ENCODE measurements at regions not wholly inside any gene's neighbourhood (a gene's known extent, or its start where the extent isn't known, plus 50 kb on each side); places are given as distances from the start of the nearest gene placed in this dataset.

GRCh38 chr7:116101704-116102103, 71.1 kb upstream of the TFEC start:
- H3K9me3 ChIP-seq: no peaks in the 10 kb centered on the region
- no peaks in the 10 kb centered on the region for H3K4me1 ChIP-seq
- no peak for DNase-seq (ENCODE audit: extremely low spot score in 2 of 2)
- TF ChIP-seq POLR2A (IDR thresholded peaks at IDR 0.05) (no peak), POLR2AphosphoS5 (IDR thresholded peaks at IDR 0.05; ENCODE audit: insufficient read depth in 1 of 2, low read depth in 1 of 2) (no peak), CTCF (IDR thresholded peaks at IDR 0.05) (no peak)
- no peak overlapping the region for H3K4me3 ChIP-seq
- H3K36me3 ChIP-seq: no peaks in the 10 kb centered on the region
- no peaks in the 10 kb centered on the region for H3K27me3 ChIP-seq
- H3K27ac ChIP-seq: no peak overlapping the region
- intact Hi-C loops (cut with DNase I): no loop called here

GRCh38 chr7:116111475-116111874, 80.9 kb upstream of the TFEC start:
- H3K27ac ChIP-seq: no peak overlapping the region
- no peaks in the 10 kb centered on the region for H3K36me3 ChIP-seq
- H3K4me1 ChIP-seq: no peaks in the 10 kb centered on the region
- intact Hi-C loops (cut with DNase I): no loop called here
- TF ChIP-seq POLR2AphosphoS5 (IDR thresholded peaks at IDR 0.05; ENCODE audit: insufficient read depth in 1 of 2, low read depth in 1 of 2) (no peak), POLR2A (IDR thresholded peaks at IDR 0.05) (no peak), CTCF (IDR thresholded peaks at IDR 0.05) (no peak)
- H3K4me3 ChIP-seq: no peak overlapping the region
- DNase-seq (ENCODE audit: extremely low spot score in 2 of 2): no peak
- H3K9me3 ChIP-seq: no peaks in the 10 kb centered on the region
- no peaks in the 10 kb centered on the region for H3K27me3 ChIP-seq

GRCh38 chr7:116113310-116113709, 82.7 kb upstream of the TFEC start:
- DNase-seq (ENCODE audit: extremely low spot score in 2 of 2): no peak

GRCh38 chr7:116120839-116121238, 89.5 kb upstream of the TES start:
- H3K27me3 ChIP-seq: no peaks in the 10 kb centered on the region
- intact Hi-C loops (cut with DNase I): no loop called here
- no peak overlapping the region for H3K27ac ChIP-seq
- no peak for DNase-seq (ENCODE audit: extremely low spot score in 2 of 2)
- no peaks in the 10 kb centered on the region for H3K4me1 ChIP-seq
- TF ChIP-seq CTCF (IDR thresholded peaks at IDR 0.05) (no peak), POLR2A (IDR thresholded peaks at IDR 0.05) (no peak), POLR2AphosphoS5 (IDR thresholded peaks at IDR 0.05; ENCODE audit: insufficient read depth in 1 of 2, low read depth in 1 of 2) (no peak)
- H3K4me3 ChIP-seq: no peak overlapping the region
- no peaks in the 10 kb centered on the region for H3K36me3 ChIP-seq
- no peaks in the 10 kb centered on the region for H3K9me3 ChIP-seq

More at GRCh38 chr7:116113310-116113709, 82.7 kb upstream of the TFEC start:
- TF ChIP-seq CTCF (IDR thresholded peaks at IDR 0.05) (no peak), POLR2AphosphoS5 (IDR thresholded peaks at IDR 0.05; ENCODE audit: insufficient read depth in 1 of 2, low read depth in 1 of 2) (no peak), POLR2A (IDR thresholded peaks at IDR 0.05) (no peak)
- H3K27ac ChIP-seq: no peak overlapping the region
- intact Hi-C loops (cut with DNase I): no loop called here
- no peaks in the 10 kb centered on the region for H3K27me3 ChIP-seq
- no peaks in the 10 kb centered on the region for H3K9me3 ChIP-seq
- no peak overlapping the region for H3K4me3 ChIP-seq
- H3K4me1 ChIP-seq: no peaks in the 10 kb centered on the region
- no peaks in the 10 kb centered on the region for H3K36me3 ChIP-seq

- Histone ChIP-seq H3K27me3 (no peaks in the 10 kb centered on the region), H3K27ac (no peak overlapping the region), H3K36me3 (no peaks in the 10 kb centered on the region), H3K4me3 (no peak overlapping the region), H3K4me1 (no peaks in the 10 kb centered on the region), H3K9me3 (no peaks in the 10 kb centered on the region)
- TF ChIP-seq CTCF (IDR thresholded peaks at IDR 0.05) (no peak), POLR2A (IDR thresholded peaks at IDR 0.05) (no peak), POLR2AphosphoS5 (IDR thresholded peaks at IDR 0.05; ENCODE audit: insufficient read depth in 1 of 2, low read depth in 1 of 2) (no peak)
- intact Hi-C loops (cut with DNase I): no loop called here
- DNase-seq (ENCODE audit: extremely low spot score in 2 of 2): no peak
Measured at GRCh38 chr7:116122972-116123595, 87.3 kb upstream of the TES start.
